IMR-90 (cell line): ENCODE measurements at regions not wholly inside any gene's neighbourhood (a gene's known extent, or its start where the extent isn't known, plus 50 kb on each side); places are given as distances from the start of the nearest gene placed in this dataset.

Experiments
- ATAC-seq: fragments of 200-7000 bp; cut with Tn5 transposase; 2 replicates; pipeline ENCODE4 v1.9.1; 2020; ENCODE audit warnings: low read depth, mild to moderate bottlenecking, moderate library complexity
- BruUV-seq: library from RNA; stranded (reverse); fragments of 400-500 nt; replicated peaks from 2 replicates; lab custom pipeline; 2021; lab: Mats Ljungman, UMichigan
- CTCF ChIA-PET: fragments of 300-600 bp; formaldehyde crosslinking; extraction: SDS; loops from one replicate; lab custom pipeline; 2021; ENCODE audit warnings: antibody characterized with exemption; lab: Yijun Ruan, JAX
- POLR2A ChIA-PET: fragments of 300-600 bp; sonication (Branson Sonifier 250); formaldehyde crosslinking; loops from one replicate; lab custom pipeline; 2022; ENCODE audit warnings: antibody characterized with exemption; ENCODE audit not compliant: unreplicated experiment; lab: Charles Lee
- DNase-seq: peaks from one replicate; pipeline ENCODE4 v3.0.0; 2013
- H2AFZ ChIP-seq: replicated peaks from 2 replicates; pipeline ENCODE3; 2013; ENCODE audit warnings: low read length, mild to moderate bottlenecking; ENCODE audit not compliant: poor library complexity
- H2AK5ac ChIP-seq: 2 replicates; pipeline ENCODE4 v1.6.1; 2013; ENCODE audit warnings: low read depth, low read length, inconsistent platforms
- H2AK9ac ChIP-seq: replicated peaks from 2 replicates; pipeline ENCODE3; 2013; ENCODE audit warnings: mild to moderate bottlenecking, low read depth, low read length, moderate library complexity; ENCODE audit not compliant: poor library complexity
- H2BK120ac ChIP-seq: 2 replicates; pipeline ENCODE4 v1.6.1; 2013; ENCODE audit warnings: low read depth, low read length, inconsistent platforms
- H2BK15ac ChIP-seq: 3 replicates; pipeline ENCODE4 v1.6.1; 2013; ENCODE audit warnings: low read depth, low read length, inconsistent platforms
- H2BK20ac ChIP-seq: 2 replicates; pipeline ENCODE4 v1.6.1; 2013; ENCODE audit warnings: low read depth, mild to moderate bottlenecking, inconsistent platforms, low read length, moderate library complexity
- H2BK5ac ChIP-seq: 2 replicates; pipeline ENCODE4 v1.6.1; 2013; ENCODE audit warnings: mild to moderate bottlenecking, low read depth, low read length, inconsistent platforms; ENCODE audit not compliant: poor library complexity, severe bottlenecking
- H3K14ac ChIP-seq: replicated peaks from 2 replicates; pipeline ENCODE4 v1.6.1; 2013; ENCODE audit warnings: low read depth, low read length, inconsistent platforms
- H3K18ac ChIP-seq: 2 replicates; pipeline ENCODE4 v1.6.1; 2013; ENCODE audit warnings: low read depth, low read length, control low read depth
- H3K23ac ChIP-seq: 2 replicates; pipeline ENCODE4 v1.6.1; 2013; ENCODE audit warnings: low read depth, low read length, inconsistent platforms
- H3K27ac ChIP-seq: 2 replicates; pipeline ENCODE4 v1.5.1; 2013; ENCODE audit warnings: mild to moderate bottlenecking, control low read depth, low read length; ENCODE audit not compliant: insufficient read depth
- H3K27me3 ChIP-seq: 2 replicates; pipeline ENCODE4 v1.6.1; 2013; ENCODE audit warnings: low read length; ENCODE audit not compliant: control insufficient read depth, insufficient read depth
- H3K36me3 ChIP-seq: 2 replicates; pipeline ENCODE4 v1.6.1; 2013; ENCODE audit warnings: low read length, mixed read lengths; ENCODE audit not compliant: control insufficient read depth, insufficient read depth
- H3K4ac ChIP-seq: 2 replicates; pipeline ENCODE4 v1.6.1; 2013; ENCODE audit warnings: low read depth, low read length, inconsistent platforms
- H3K4me1 ChIP-seq: 2 replicates; pipeline ENCODE4 v1.6.1; 2013; ENCODE audit warnings: low read length, mixed read lengths; ENCODE audit not compliant: control insufficient read depth, insufficient read depth
- H3K4me2 ChIP-seq: 2 replicates; pipeline ENCODE4 v1.6.1; 2013; ENCODE audit warnings: low read depth, mild to moderate bottlenecking, control low read depth, low read length, moderate library complexity
- H3K4me3 ChIP-seq: 2 replicates; pipeline ENCODE4 v1.5.1; 2013; ENCODE audit warnings: low read depth, mild to moderate bottlenecking, control low read depth, low read length, moderate library complexity; ENCODE audit not compliant: insufficient read depth
- H3K56ac ChIP-seq: 2 replicates; pipeline ENCODE4 v1.6.1; 2013; ENCODE audit warnings: low read length, inconsistent platforms; ENCODE audit not compliant: insufficient read depth; ENCODE audit errors: extremely low read depth
- H3K79me1 ChIP-seq, 2 experiments: 2 replicates each; pipeline ENCODE4 v1.6.1; 2013; ENCODE audit warnings: low read length in 2 of 2, inconsistent platforms in 1 of 2, low read depth in 1 of 2
- H3K9ac ChIP-seq: 2 replicates; pipeline ENCODE4 v1.6.1; 2013; ENCODE audit warnings: low read depth, low read length, control low read depth
- H3K9me1 ChIP-seq: 2 replicates; pipeline ENCODE4 v1.6.1; 2013; ENCODE audit warnings: low read length, inconsistent platforms; ENCODE audit not compliant: insufficient read depth
- H3K9me3 ChIP-seq: 2 replicates; pipeline ENCODE4 v1.6.1; 2013; ENCODE audit warnings: low read length; ENCODE audit not compliant: control insufficient read depth, insufficient read depth
- H4K20me1 ChIP-seq: 2 replicates; pipeline ENCODE4 v1.6.1; 2013; ENCODE audit warnings: low read length, inconsistent platforms; ENCODE audit not compliant: insufficient read depth
- H4K5ac ChIP-seq: 2 replicates; pipeline ENCODE4 v1.6.1; 2013; ENCODE audit warnings: mild to moderate bottlenecking, low read depth, low read length, control low read depth
- H4K8ac ChIP-seq, 2 experiments: 2 replicates each; pipeline ENCODE4 v1.6.1; 2013; ENCODE audit warnings: low read depth in 2 of 2, low read length in 2 of 2, control low read depth in 1 of 2, inconsistent platforms in 1 of 2
- H4K91ac ChIP-seq: 2 replicates; pipeline ENCODE4 v1.6.1; 2013; ENCODE audit warnings: low read depth, low read length, inconsistent platforms; ENCODE audit not compliant: insufficient read depth
- BHLHE40 ChIP-seq: fragments of 150-350 bp; IDR thresholded peaks from 2 replicates; pipeline ENCODE4 v1.6.1; 2016; ENCODE audit warnings: mild to moderate bottlenecking, low read depth, low read length
- CEBPB ChIP-seq: IDR thresholded peaks from 2 replicates; pipeline ENCODE4 v1.6.1; 2012; ENCODE audit warnings: low read depth, low read length, improper control_type of control experiment
- CHD1 ChIP-seq: IDR thresholded peaks from 2 replicates; pipeline ENCODE4 v1.6.1; 2012; ENCODE audit warnings: low read depth, low read length, improper control_type of control experiment
- FOS ChIP-seq: fragments of 150-350 bp; IDR thresholded peaks from 2 replicates; pipeline ENCODE4 v1.6.1; 2016; ENCODE audit warnings: low read depth, low read length
- MAFK ChIP-seq: IDR thresholded peaks from 2 replicates; pipeline ENCODE4 v1.6.1; 2012; ENCODE audit warnings: low read depth, low read length, improper control_type of control experiment
- MAZ ChIP-seq: IDR thresholded peaks from 2 replicates; pipeline ENCODE4 v1.6.1; 2012; ENCODE audit warnings: low read depth, mild to moderate bottlenecking, low read length, improper control_type of control experiment, moderate library complexity, borderline replicate concordance
- NFE2L2 ChIP-seq: fragments of 150-350 bp; IDR thresholded peaks from 2 replicates; pipeline ENCODE4 v1.6.1; 2016; ENCODE audit warnings: low read depth, mild to moderate bottlenecking, low read length
- RAD21 ChIP-seq: IDR thresholded peaks from 2 replicates; pipeline ENCODE4 v1.6.1; 2012; ENCODE audit warnings: low read length, improper control_type of control experiment
- RCOR1 ChIP-seq: IDR thresholded peaks from 2 replicates; pipeline ENCODE4 v1.6.1; 2012; ENCODE audit warnings: mild to moderate bottlenecking, low read length, improper control_type of control experiment; ENCODE audit not compliant: insufficient replicate concordance
- RFX5 ChIP-seq: IDR thresholded peaks from 2 replicates; pipeline ENCODE4 v1.8.0; 2012; ENCODE audit warnings: low read depth, mild to moderate bottlenecking, low read length, moderate library complexity
- SMC3 ChIP-seq: fragments of 150-350 bp; IDR thresholded peaks from 2 replicates; pipeline ENCODE4 v1.6.1; 2016; ENCODE audit warnings: low read depth, mild to moderate bottlenecking, antibody characterized with exemption, low read length, moderate library complexity
- WGBS, 2 experiments: methylation state at CpG; one replicate each; pipeline versions ENCODE4 v1.1.5 to v1.1.7; 2013; ENCODE audit warnings: missing lambda C conversion rate in 2 of 2; ENCODE audit not compliant: insufficient read length in 1 of 2; ENCODE audit errors: extremely low coverage in 2 of 2; 5-methylcytosine and 5-hydroxymethylcytosine counted together
- dilution Hi-C: fragments of 300-500 bp; cut with HindIII; formaldehyde crosslinking; loops from one replicate; pipeline ENCODE4 v1.14.3; 2018; ENCODE audit warnings: low sequenced_read_pairs; ENCODE audit not compliant: unreplicated experiment
- in situ Hi-C: fragments of 300-500 bp; cut with MboI; formaldehyde crosslinking; loops from 3 replicates; pipeline ENCODE4 v1.14.3; 2019; ENCODE audit warnings: low sequenced_read_pairs, inconsistent platforms, mixed read lengths
- intact Hi-C: fragments of 100-400 bp; cut with micrococcal nuclease; formaldehyde crosslinking; loops from 2 replicates; pipeline ENCODE4 v1.10.0; 2022
- TF ChIP-seq, protein P1 (sequence below): fragments of 150-350 bp; IDR thresholded peaks from 2 replicates; pipeline ENCODE4 v1.6.1; 2016; ENCODE audit warnings: low read depth, mild to moderate bottlenecking, low read length, moderate library complexity, borderline replicate concordance
- TF ChIP-seq, protein P2 (sequence below): conservative IDR thresholded peaks from 2 replicates; pipeline ENCODE4 v1.5.1; 2012; ENCODE audit warnings: mild to moderate bottlenecking, low read depth, low read length, improper control_type of control experiment
- TF ChIP-seq, protein P3 (sequence below): fragments of 150-350 bp; IDR thresholded peaks from 2 replicates; pipeline ENCODE4 v1.6.1; 2017; ENCODE audit warnings: mild to moderate bottlenecking, antibody characterized with exemption, low read length, low read depth

DNA sequence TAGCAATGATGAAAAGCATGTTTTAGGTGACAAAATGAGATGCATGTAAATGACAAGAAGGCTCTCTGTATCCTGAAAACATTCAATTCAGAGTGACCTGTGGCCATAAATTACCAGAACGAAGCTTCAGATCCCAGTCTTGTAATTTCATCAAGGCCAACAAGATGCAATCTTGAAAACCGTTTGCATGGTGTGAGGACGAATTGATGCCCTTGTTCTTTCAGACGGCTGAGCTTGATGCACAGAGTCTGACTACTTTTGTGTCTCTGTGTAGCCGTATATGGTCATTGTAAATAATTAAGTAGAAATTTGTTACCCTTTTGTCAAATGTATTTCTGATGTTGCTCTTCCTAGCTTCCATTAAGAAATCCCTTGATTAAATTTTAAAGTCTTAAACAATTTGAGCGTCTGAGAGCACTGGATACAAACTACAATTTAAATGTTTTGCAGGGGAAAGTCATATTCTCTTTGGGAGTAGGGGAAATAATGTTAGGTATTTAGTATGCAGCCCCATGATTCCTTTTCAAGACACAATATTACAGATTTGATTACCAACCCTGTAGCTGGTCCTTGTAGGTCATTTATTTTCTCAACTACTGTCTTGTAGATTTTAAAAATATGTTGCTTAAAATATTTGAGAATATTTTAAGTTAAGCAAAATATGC, 125.8 kb upstream of the PCDH9 start:
- no peaks in the 10 kb centered on the region for H3K9me1 ChIP-seq
- H3K4me1 ChIP-seq: no peaks in the 10 kb centered on the region
- DNase-seq: no peak
- peak overlapping the region; percentile 40; the same call in 1 of the 2 replicates for H3K18ac ChIP-seq
- H3K27ac ChIP-seq: no peak overlapping the region
- no peak for TF ChIP-seq MAFK
- TF ChIP-seq NFE2L2: no peak
- TF ChIP-seq RAD21: no peak
- TF ChIP-seq, protein P1, sequence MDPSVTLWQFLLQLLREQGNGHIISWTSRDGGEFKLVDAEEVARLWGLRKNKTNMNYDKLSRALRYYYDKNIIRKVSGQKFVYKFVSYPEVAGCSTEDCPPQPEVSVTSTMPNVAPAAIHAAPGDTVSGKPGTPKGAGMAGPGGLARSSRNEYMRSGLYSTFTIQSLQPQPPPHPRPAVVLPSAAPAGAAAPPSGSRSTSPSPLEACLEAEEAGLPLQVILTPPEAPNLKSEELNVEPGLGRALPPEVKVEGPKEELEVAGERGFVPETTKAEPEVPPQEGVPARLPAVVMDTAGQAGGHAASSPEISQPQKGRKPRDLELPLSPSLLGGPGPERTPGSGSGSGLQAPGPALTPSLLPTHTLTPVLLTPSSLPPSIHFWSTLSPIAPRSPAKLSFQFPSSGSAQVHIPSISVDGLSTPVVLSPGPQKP: no peak
- TF ChIP-seq CHD1: no peak
- TF ChIP-seq MAZ: no peak
- no peak for TF ChIP-seq RFX5
- TF ChIP-seq, protein P2, sequence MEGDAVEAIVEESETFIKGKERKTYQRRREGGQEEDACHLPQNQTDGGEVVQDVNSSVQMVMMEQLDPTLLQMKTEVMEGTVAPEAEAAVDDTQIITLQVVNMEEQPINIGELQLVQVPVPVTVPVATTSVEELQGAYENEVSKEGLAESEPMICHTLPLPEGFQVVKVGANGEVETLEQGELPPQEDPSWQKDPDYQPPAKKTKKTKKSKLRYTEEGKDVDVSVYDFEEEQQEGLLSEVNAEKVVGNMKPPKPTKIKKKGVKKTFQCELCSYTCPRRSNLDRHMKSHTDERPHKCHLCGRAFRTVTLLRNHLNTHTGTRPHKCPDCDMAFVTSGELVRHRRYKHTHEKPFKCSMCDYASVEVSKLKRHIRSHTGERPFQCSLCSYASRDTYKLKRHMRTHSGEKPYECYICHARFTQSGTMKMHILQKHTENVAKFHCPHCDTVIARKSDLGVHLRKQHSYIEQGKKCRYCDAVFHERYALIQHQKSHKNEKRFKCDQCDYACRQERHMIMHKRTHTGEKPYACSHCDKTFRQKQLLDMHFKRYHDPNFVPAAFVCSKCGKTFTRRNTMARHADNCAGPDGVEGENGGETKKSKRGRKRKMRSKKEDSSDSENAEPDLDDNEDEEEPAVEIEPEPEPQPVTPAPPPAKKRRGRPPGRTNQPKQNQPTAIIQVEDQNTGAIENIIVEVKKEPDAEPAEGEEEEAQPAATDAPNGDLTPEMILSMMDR: no peak
- TF ChIP-seq BHLHE40: no peak
- TF ChIP-seq RCOR1: no peak
- TF ChIP-seq CEBPB: no peak
- TF ChIP-seq SMC3: no peak
- TF ChIP-seq, protein P3, sequence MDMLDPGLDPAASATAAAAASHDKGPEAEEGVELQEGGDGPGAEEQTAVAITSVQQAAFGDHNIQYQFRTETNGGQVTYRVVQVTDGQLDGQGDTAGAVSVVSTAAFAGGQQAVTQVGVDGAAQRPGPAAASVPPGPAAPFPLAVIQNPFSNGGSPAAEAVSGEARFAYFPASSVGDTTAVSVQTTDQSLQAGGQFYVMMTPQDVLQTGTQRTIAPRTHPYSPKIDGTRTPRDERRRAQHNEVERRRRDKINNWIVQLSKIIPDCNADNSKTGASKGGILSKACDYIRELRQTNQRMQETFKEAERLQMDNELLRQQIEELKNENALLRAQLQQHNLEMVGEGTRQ: no peak
- TF ChIP-seq FOS: no peak
- no peaks in the 10 kb centered on the region for H4K20me1 ChIP-seq
- no peak overlapping the region for H3K56ac ChIP-seq
- no peak overlapping the region for H2AK5ac ChIP-seq
- H3K23ac ChIP-seq: no peak overlapping the region
- H2BK5ac ChIP-seq: no peak overlapping the region
- dilution Hi-C loops: no loop called here
- ChIA-PET CTCF (no interaction called here), POLR2A (no interaction called here)
- H4K5ac ChIP-seq: no peak overlapping the region
- no peaks in the 10 kb centered on the region for H3K79me1 ChIP-seq
- H4K8ac ChIP-seq: no peak overlapping the region
- in situ Hi-C loops: no loop called here
- H3K36me3 ChIP-seq: no peaks in the 10 kb centered on the region
- H3K9me3 ChIP-seq: no peaks in the 10 kb centered on the region
- H3K4me3 ChIP-seq: no peak overlapping the region
- no peaks in the 10 kb centered on the region for H3K27me3 ChIP-seq
- no peak overlapping the region for H2BK120ac ChIP-seq
- no peak overlapping the region for H2BK15ac ChIP-seq
- no peak overlapping the region for H3K4ac ChIP-seq
- no CpG with 5 or more reads among the region's 6 CpGs for WGBS, 2 experiments
- no peak overlapping the region for H3K9ac ChIP-seq
- H2AK9ac ChIP-seq: no peak overlapping the region
- peak overlapping the region; percentile 71 for H2AFZ ChIP-seq
- H2BK20ac ChIP-seq: no peak overlapping the region
- H3K14ac ChIP-seq: no peak overlapping the region
- no peak overlapping the region for H4K91ac ChIP-seq
- no peak for ATAC-seq
- BruUV-seq: no TSS peak
- H3K4me2 ChIP-seq: no peak overlapping the region
- intact Hi-C loops: no loop called here
